Cerebellar cortex (tissue), 1 donor: ENCODE measurements at regions not wholly inside any gene's neighbourhood (a gene's known extent, or its start where the extent isn't known, plus 50 kb on each side); places are given as distances from the start of the nearest gene placed in this dataset.
"Not testable (repeated sequence)": the region's sequence is repeated elsewhere in the genome, so short reads cannot be mapped to it uniquely, and the experiment has no call there.

ENCODE experiments used
- DNase-seq: peaks from one replicate; pipeline ENCODE4 v3.0.0-alpha.2; 2015; ENCODE audit warnings: low spot score

GRCh38 chr12:40431169-40431568 is 206.4 kb downstream of the LRRK2 start:
- no peak for DNase-seq

GRCh38 chr12:40435251-40435650 is 210.5 kb downstream of the LRRK2 start:
- no peak for DNase-seq

GRCh38 chr12:40435951-40436350 is 211.2 kb downstream of the LRRK2 start:
- no peak for DNase-seq

- DNase-seq = no peak
Measured at GRCh38 chr12:40436564-40436963, 211.8 kb downstream of the LRRK2 start.

GRCh38 chr12:40439771-40440492 is 215.1 kb downstream of the LRRK2 start:
- no peak for DNase-seq

GRCh38 chr12:40444174-40444573 is 219.4 kb downstream of the LRRK2 start:
- no peak for DNase-seq

- DNase-seq = no peak
Measured at GRCh38 chr12:40446385-40446784, 221.6 kb downstream of the LRRK2 start.

- not testable (repeated sequence) for DNase-seq
Measured at GRCh38 chr12:40448523-40448922, 223.7 kb downstream of the LRRK2 start.

- DNase-seq = no peak
Measured at GRCh38 chr12:40451661-40452060, 226.9 kb downstream of the LRRK2 start.

GRCh38 chr12:40464121-40464520 is 228.1 kb upstream of the CNTN1 start:
- DNase-seq = no peak

- DNase-seq = peak; percentile 96
Measured at GRCh38 chr12:40469736-40470135, 222.5 kb upstream of the CNTN1 start.

- no peak for DNase-seq
Measured at GRCh38 chr12:40473962-40474361, 218.3 kb upstream of the CNTN1 start.

- DNase-seq = no peak
Measured at GRCh38 chr12:40474630-40475029, 217.6 kb upstream of the CNTN1 start.

GRCh38 chr12:40499856-40500255 is 192.4 kb upstream of the CNTN1 start:
- DNase-seq = peak; percentile 57

GRCh38 chr12:40502322-40502721 is 189.9 kb upstream of the CNTN1 start:
- DNase-seq = no peak

- no peak for DNase-seq
Measured at GRCh38 chr12:40505327-40505726, 186.9 kb upstream of the CNTN1 start.

- no peak for DNase-seq
Measured at GRCh38 chr12:40508421-40508820, 183.8 kb upstream of the CNTN1 start.

- no peak for DNase-seq
Measured at GRCh38 chr12:40511341-40511740, 180.9 kb upstream of the CNTN1 start.

GRCh38 chr12:40515041-40515816 is 177.0 kb upstream of the CNTN1 start:
- no peak for DNase-seq

- no peak for DNase-seq
Measured at GRCh38 chr12:40522837-40523236, 169.4 kb upstream of the CNTN1 start.

- DNase-seq = no peak
Measured at GRCh38 chr12:40525054-40525453, 167.2 kb upstream of the CNTN1 start.

- DNase-seq = no peak
Measured at GRCh38 chr12:40534828-40535227, 157.4 kb upstream of the CNTN1 start.

GRCh38 chr12:40551466-40551865 is 140.8 kb upstream of the CNTN1 start:
- no peak for DNase-seq

- DNase-seq = no peak
Measured at GRCh38 chr12:40552868-40553267, 139.4 kb upstream of the CNTN1 start.
